ENCODE measurements at regions not wholly inside any gene's neighbourhood (a gene's known extent, or its start where the extent isn't known, plus 50 kb on each side); places are given as distances from the start of the nearest gene placed in this dataset.
A peak's percentile ranks its signal among the peaks of the same experiment; 100 is the strongest.

GRCh38 chr17:5840811-5841446, 229.2 kb upstream of the WSCD1 start:
- TF ChIP-seq MAX (IDR thresholded peaks at IDR 0.05) (no peak), REST (IDR thresholded peaks at IDR 0.05; ENCODE audit: low read depth) (no peak), YY1 (IDR thresholded peaks at IDR 0.05; ENCODE audit: low read depth) (no peak), FOXM1 (IDR thresholded peaks at IDR 0.05; ENCODE audit: borderline replicate concordance, low read depth) (no peak), EP300 (IDR thresholded peaks at IDR 0.05; ENCODE audit: borderline replicate concordance) (no peak), ZBTB7A (IDR thresholded peaks at IDR 0.05; ENCODE audit: low read depth) (no peak), TCF12 (IDR thresholded peaks at IDR 0.05; ENCODE audit: low read depth) (no peak), USF1 (IDR thresholded peaks at IDR 0.05) (no peak), CEBPB (IDR thresholded peaks at IDR 0.05) (no peak), TAF1 (IDR thresholded peaks at IDR 0.05; ENCODE audit: low read depth) (no peak)

GRCh38 chr17:5841862-5842261, 228.3 kb upstream of the WSCD1 start:
- TF ChIP-seq RAD21 (IDR thresholded peaks at IDR 0.05; ENCODE audit: low read depth) (no peak), EGR1 (IDR thresholded peaks at IDR 0.05) (no peak), TAF1 (IDR thresholded peaks at IDR 0.05; ENCODE audit: low read depth) (no peak), REST (IDR thresholded peaks at IDR 0.05; ENCODE audit: low read depth) (no peak), YY1 (IDR thresholded peaks at IDR 0.05; ENCODE audit: low read depth) (no peak), CREB1 (IDR thresholded peaks at IDR 0.05; ENCODE audit: low read depth) (no peak)

- no peak for TF ChIP-seq USF1 (IDR thresholded peaks at IDR 0.05)
- no peak for TF ChIP-seq EGR1 (IDR thresholded peaks at IDR 0.05)
- no peak for TF ChIP-seq RAD21 (IDR thresholded peaks at IDR 0.05; ENCODE audit: low read depth)
- TF ChIP-seq MAX (IDR thresholded peaks at IDR 0.05), result no peak
- no peak for TF ChIP-seq NFIC (IDR thresholded peaks at IDR 0.05)
- no peak for TF ChIP-seq FOXM1 (IDR thresholded peaks at IDR 0.05; ENCODE audit: borderline replicate concordance, low read depth)
- no peak for TF ChIP-seq TEAD4 (IDR thresholded peaks at IDR 0.05)
- TF ChIP-seq TCF12 (IDR thresholded peaks at IDR 0.05; ENCODE audit: low read depth), result no peak
- TF ChIP-seq CREB1 (IDR thresholded peaks at IDR 0.05; ENCODE audit: low read depth), result no peak
- no peak for TF ChIP-seq TAF1 (IDR thresholded peaks at IDR 0.05; ENCODE audit: low read depth)
- TF ChIP-seq REST (IDR thresholded peaks at IDR 0.05; ENCODE audit: low read depth), result no peak
- no peak for TF ChIP-seq ZBTB7A (IDR thresholded peaks at IDR 0.05; ENCODE audit: low read depth)
- TF ChIP-seq YY1 (IDR thresholded peaks at IDR 0.05; ENCODE audit: low read depth), result no peak
- TF ChIP-seq EP300 (IDR thresholded peaks at IDR 0.05; ENCODE audit: borderline replicate concordance), result no peak
Measured at GRCh38 chr17:5843366-5844026, 226.7 kb upstream of the WSCD1 start.

GRCh38 chr17:5846001-5846400, 224.2 kb upstream of the WSCD1 start:
- peak; percentile 64 for TF ChIP-seq CEBPB (IDR thresholded peaks at IDR 0.05)
- no peak for TF ChIP-seq TCF12 (IDR thresholded peaks at IDR 0.05; ENCODE audit: low read depth)
- no peak for TF ChIP-seq EGR1 (IDR thresholded peaks at IDR 0.05)
- no peak for TF ChIP-seq REST (IDR thresholded peaks at IDR 0.05; ENCODE audit: low read depth)

Measured in Ishikawa (cell line).